ENCODE measurements at regions not wholly inside any gene's neighbourhood (a gene's known extent, or its start where the extent isn't known, plus 50 kb on each side); places are given as distances from the start of the nearest gene placed in this dataset.

GRCh38 chr13:80436571-80437169 is 95.7 kb upstream of the SPRY2 start:
- DNase-seq (ENCODE audit: low spot score), result no peak
- intact Hi-C loops (cut with DNase I), result no loop called here

GRCh38 chr13:80430561-80430960 is 89.6 kb upstream of the SPRY2 start:
- intact Hi-C loops (cut with DNase I), result no loop called here
- no peak for DNase-seq (ENCODE audit: low spot score)

- intact Hi-C loops (cut with DNase I), result no loop called here
- no peak for DNase-seq (ENCODE audit: low spot score)
Observed at GRCh38 chr13:80428349-80429096, 87.6 kb upstream of the SPRY2 start.

- intact Hi-C loops (cut with DNase I), result no loop called here
Observed at GRCh38 chr13:80419416-80419815, 78.5 kb upstream of the SPRY2 start.

GRCh38 chr13:80413611-80414010 is 72.7 kb upstream of the SPRY2 start:
- intact Hi-C loops (cut with DNase I), result no loop called here
- DNase-seq (ENCODE audit: low spot score), result no peak

More at GRCh38 chr13:80419416-80419815, 78.5 kb upstream of the SPRY2 start:
- no peak for DNase-seq (ENCODE audit: low spot score)

GRCh38 chr13:80408270-80408669 is 67.3 kb upstream of the SPRY2 start:
- DNase-seq (ENCODE audit: low spot score), result no peak
- intact Hi-C loops (cut with DNase I), result no loop called here

- intact Hi-C loops (cut with DNase I), result no loop called here
- DNase-seq (ENCODE audit: low spot score), result no peak
Observed at GRCh38 chr13:80400865-80401426, 60.0 kb upstream of the SPRY2 start.

- intact Hi-C loops (cut with DNase I), result no loop called here
- no peak for DNase-seq (ENCODE audit: low spot score)
Observed at GRCh38 chr13:80400164-80400864, 59.4 kb upstream of the SPRY2 start.

- DNase-seq (ENCODE audit: low spot score), result no peak
- intact Hi-C loops (cut with DNase I), result no loop called here
Observed at GRCh38 chr13:80399340-80400163, 58.6 kb upstream of the SPRY2 start.
